Esophagus muscularis mucosa (tissue), 4 donors: ENCODE measurements at regions not wholly inside any gene's neighbourhood (a gene's known extent, or its start where the extent isn't known, plus 50 kb on each side); places are given as distances from the start of the nearest gene placed in this dataset.

Source experiments
- DNase-seq: peaks from one replicate; pipeline ENCODE4 v3.0.0-alpha.2; 2017; ENCODE audit errors: extremely low spot score
- H3K27ac ChIP-seq, 4 donors: fragments of 200-600 bp; sonication (generic); replicated peaks in 1 of 4; 1 replicate in 3 of 4; 2 replicates in 1 of 4; pipeline ENCODE4 v1.5.1; 2016 to 2019; ENCODE audit warnings: mild to moderate bottlenecking in 1 of 4
- H3K27me3 ChIP-seq, 4 donors: fragments of 200-600 bp; sonication (generic); one replicate each; pipeline versions ENCODE4 v1.5.1 to v1.6.0; 2016 to 2019
- H3K36me3 ChIP-seq, 4 donors: fragments of 200-600 bp; sonication (generic); one replicate each; pipeline ENCODE4 v1.5.1; 2016 to 2019
- H3K4me1 ChIP-seq, 4 donors: fragments of 200-600 bp; sonication (generic); one replicate each; pipeline ENCODE4 v1.5.1; 2016 to 2019
- H3K4me3 ChIP-seq, 4 donors: fragments of 200-600 bp; sonication (generic); 1 replicate in 2 of 4; 2 replicates in 2 of 4; pipeline ENCODE4 v1.5.1; 2016 to 2019; ENCODE audit warnings: mild to moderate bottlenecking in 4 of 4, moderate library complexity in 1 of 4
- H3K9me3 ChIP-seq, 4 donors: fragments of 200-600 bp; sonication (generic); 1 replicate in 3 of 4; 2 replicates in 1 of 4; pipeline ENCODE4 v1.5.1; 2016 to 2019
- CTCF ChIP-seq, 3 experiments: fragments of 200-600 bp in 2 of 3; fragments of 450-650 bp in 1 of 3; sonication (generic) in 2 of 3; IDR thresholded peaks; one replicate each; pipeline ENCODE4 v1.5.1; 2017 to 2019; ENCODE audit warnings: antibody characterized with exemption in 3 of 3, mild to moderate bottlenecking in 2 of 3, moderate library complexity in 1 of 3
- EP300 ChIP-seq: sonication (generic); formaldehyde crosslinking; IDR thresholded peaks from one replicate; pipeline ENCODE4 v1.6.1; 2017; ENCODE audit warnings: antibody characterized with exemption
- POLR2A ChIP-seq: fragments of 450-650 bp; IDR thresholded peaks from one replicate; pipeline ENCODE4 v1.6.1; 2017; ENCODE audit warnings: antibody characterized with exemption, moderate library complexity, mild to moderate bottlenecking, low read depth
- POLR2AphosphoS5 ChIP-seq, 2 donors: sonication (generic); formaldehyde crosslinking; IDR thresholded peaks; one replicate each; pipeline ENCODE4 v1.6.1; 2017; ENCODE audit warnings: antibody characterized with exemption in 2 of 2
- WGBS: methylation state at CpG from one replicate; pipeline ENCODE4 v1.1.5; 2018; 5-methylcytosine and 5-hydroxymethylcytosine counted together
- intact Hi-C: fragments of 100-400 bp; cut with DNase I; formaldehyde crosslinking; loops from one replicate; pipeline ENCODE4 v1.15.1; 2023

- no peaks in the 10 kb centered on the region for H3K36me3 ChIP-seq
- 100% methylated on average over 1 of the region's 1 CpG for WGBS
- no peak for TF ChIP-seq POLR2AphosphoS5 (IDR thresholded peaks at IDR 0.05)
- TF ChIP-seq EP300: no peak
- no peak for TF ChIP-seq POLR2A
- TF ChIP-seq CTCF (IDR thresholded peaks at IDR 0.05): no peak
- H3K4me3 ChIP-seq: no peak overlapping the region
- intact Hi-C loops: loop anchor here (2.0 kb wide), 1 partner anchor 47 kb away; no protein-coding TSS in a partner anchor
- H3K9me3 ChIP-seq: no peaks in the 10 kb centered on the region
- DNase-seq: no peak
- no peak overlapping the region for H3K27ac ChIP-seq
- peaks cover 4 to 36% (median 27%) of the 10 kb centered on the region in 4 donors for H3K4me1 ChIP-seq
- H3K27me3 ChIP-seq: no peaks in the 10 kb centered on the region
Measured at GRCh38 chr4:77431546-77431945, 174.1 kb upstream of the CXCL13 start.

DNA sequence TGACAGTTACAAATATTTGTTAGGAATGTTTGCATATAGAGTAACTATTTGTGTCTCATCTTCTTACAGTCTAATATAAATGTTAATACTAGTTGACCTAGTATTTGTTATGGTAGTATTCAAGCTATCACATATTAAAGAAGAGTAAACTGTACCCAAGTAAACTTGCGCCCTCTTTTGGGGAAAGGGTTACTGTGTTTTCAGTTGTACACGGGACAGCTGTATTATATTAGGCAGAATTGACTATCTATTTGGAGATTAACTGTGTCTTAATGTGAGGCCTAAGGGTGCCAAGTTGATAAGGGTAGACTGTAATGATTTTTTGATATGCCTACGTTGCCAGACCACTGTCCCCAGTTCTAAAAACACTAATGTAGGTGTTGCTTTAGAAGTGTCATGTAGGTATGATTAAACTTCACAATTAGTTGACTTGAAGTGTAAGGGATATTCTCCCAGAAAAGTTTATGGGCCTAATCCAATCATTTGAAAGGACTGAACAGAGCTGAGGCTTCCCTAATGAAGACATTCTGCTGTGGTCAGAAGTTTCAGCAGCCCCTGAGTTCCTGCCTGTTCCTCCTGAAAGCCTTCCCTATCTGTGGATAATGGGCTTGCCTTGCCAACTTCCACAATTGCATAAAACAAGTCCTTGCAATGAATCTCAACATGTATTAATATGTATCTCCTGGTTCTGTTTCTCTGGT, 172.8 kb upstream of the CXCL13 start:
- no peak for DNase-seq
- no peaks in the 10 kb centered on the region for H3K27me3 ChIP-seq
- 29% methylated on average over 3 of the region's 3 CpGs for WGBS
- no peak overlapping the region for H3K27ac ChIP-seq
- no peak overlapping the region for H3K4me3 ChIP-seq
- no peaks in the 10 kb centered on the region for H3K36me3 ChIP-seq
- H3K4me1 ChIP-seq: peaks cover 4 to 37% (median 27%) of the 10 kb centered on the region in 4 donors
- TF ChIP-seq CTCF (IDR thresholded peaks at IDR 0.05) (peak in 1 of 3 experiments; percentile 24), POLR2A (no peak)
- H3K9me3 ChIP-seq: no peaks in the 10 kb centered on the region
- intact Hi-C loops: no loop called here

- intact Hi-C loops: no loop called here
- no peaks in the 10 kb centered on the region for H3K27me3 ChIP-seq
- TF ChIP-seq EP300 (no peak), CTCF (IDR thresholded peaks at IDR 0.05) (peak; percentile 30 to 53 (median 43))
- no peaks in the 10 kb centered on the region for H3K9me3 ChIP-seq
- no peaks in the 10 kb centered on the region for H3K36me3 ChIP-seq
- H3K4me3 ChIP-seq: no peak overlapping the region
- no peak overlapping the region for H3K27ac ChIP-seq
- H3K4me1 ChIP-seq: peaks cover 4 to 37% (median 27%) of the 10 kb centered on the region in 4 donors
- no peak for DNase-seq
- 30% methylated on average over 2 of the region's 2 CpGs for WGBS
Measured at GRCh38 chr4:77433418-77433733, 172.2 kb upstream of the CXCL13 start.

DNA sequence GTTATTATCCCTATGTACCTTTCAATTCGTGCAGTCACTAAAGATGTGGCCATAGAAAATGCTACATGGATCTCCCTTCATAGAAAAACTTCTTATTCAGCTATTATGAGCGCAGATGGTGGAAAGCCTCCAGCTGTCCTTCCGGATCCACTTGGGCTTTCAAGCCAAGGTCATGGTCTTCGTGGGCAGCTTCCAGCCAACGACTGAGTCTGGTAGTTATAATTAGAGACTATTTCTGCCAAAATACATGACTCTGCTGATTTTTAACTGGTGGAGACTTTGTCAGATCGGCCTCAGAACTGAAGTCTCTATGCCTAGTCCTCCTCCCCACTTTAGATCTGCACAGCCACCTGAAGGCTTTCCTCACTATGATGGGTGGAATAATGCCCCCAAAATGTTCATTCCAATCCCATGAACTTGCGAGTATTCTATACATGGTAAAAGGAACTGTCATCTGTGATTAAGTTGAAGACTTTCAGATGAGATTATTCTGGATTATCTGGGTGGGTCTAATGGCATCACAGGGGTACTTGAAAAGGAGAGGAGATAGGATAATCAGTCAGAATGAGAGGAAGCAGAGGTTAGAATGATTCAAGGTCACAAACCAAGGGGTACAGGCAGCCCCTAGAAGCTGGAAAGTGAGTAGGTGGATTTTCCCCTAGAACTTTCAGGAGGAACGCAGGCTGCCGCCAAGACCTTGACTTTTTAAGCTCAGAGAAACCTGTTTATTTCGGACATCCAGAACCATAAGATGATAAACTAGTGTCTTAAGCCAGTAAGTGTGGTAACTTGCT, 171.1 kb upstream of the CXCL13 start:
- Histone ChIP-seq H3K4me1 (peaks cover 4 to 37% (median 27%) of the 10 kb centered on the region in 4 donors), H3K27me3 (no peaks in the 10 kb centered on the region), H3K27ac (peak overlapping the region in 2 of 4 donors; percentile 4 to 24), H3K9me3 (no peaks in the 10 kb centered on the region), H3K4me3 (no peak overlapping the region), H3K36me3 (no peaks in the 10 kb centered on the region)
- intact Hi-C loops: no loop called here
- no peak for DNase-seq
- WGBS: 54% methylated on average over 10 of the region's 10 CpGs
- TF ChIP-seq POLR2A (no peak), POLR2AphosphoS5 (IDR thresholded peaks at IDR 0.05) (peak in 1 of 2 donors; percentile 18)

- no peak overlapping the region for H3K4me3 ChIP-seq
- WGBS: 95% methylated on average over 4 of the region's 4 CpGs
- TF ChIP-seq POLR2AphosphoS5 (IDR thresholded peaks at IDR 0.05) (no peak), EP300 (no peak), POLR2A (no peak), CTCF (IDR thresholded peaks at IDR 0.05) (no peak)
- H3K9me3 ChIP-seq: no peaks in the 10 kb centered on the region
- peaks cover 4 to 37% (median 27%) of the 10 kb centered on the region in 4 donors for H3K4me1 ChIP-seq
- no peaks in the 10 kb centered on the region for H3K36me3 ChIP-seq
- no peak for DNase-seq
- H3K27me3 ChIP-seq: no peaks in the 10 kb centered on the region
- H3K27ac ChIP-seq: no peak overlapping the region
- intact Hi-C loops: no loop called here
Measured at GRCh38 chr4:77437079-77437478, 168.5 kb upstream of the CXCL13 start.
